GM12878 (cell line): ENCODE measurements at regions not wholly inside any gene's neighbourhood (a gene's known extent, or its start where the extent isn't known, plus 50 kb on each side); places are given as distances from the start of the nearest gene placed in this dataset.

Experiments
- ATAC-seq: fragments of 200-7000 bp; cut with Tn5 transposase; 3 replicates; pipeline ENCODE4 v1.9.1; 2020; ENCODE audit warnings: mild to moderate bottlenecking, moderate library complexity
- BruUV-seq: library from RNA; stranded (reverse); fragments of 400-500 nt; replicated peaks from 2 replicates; lab custom pipeline; 2021; lab: Mats Ljungman, UMichigan
- CTCF ChIA-PET: fragments of 300-600 bp; sonication (Branson Sonifier 250); formaldehyde crosslinking; extraction: SDS; loops from one replicate; lab custom pipeline; 2021; ENCODE audit warnings: inconsistent platforms; lab: Yijun Ruan, JAX
- POLR2A ChIA-PET: fragments of 350-600 bp; formaldehyde crosslinking; extraction: SDS; loops from one replicate; lab custom pipeline; 2021; ENCODE audit warnings: inconsistent platforms; lab: Charles Lee
- RAD21 ChIA-PET: fragments of 300-600 bp; sonication (Branson Sonifier 250); formaldehyde crosslinking; loops from one replicate; lab custom pipeline; 2023; ENCODE audit warnings: antibody characterized with exemption; ENCODE audit not compliant: unreplicated experiment; lab: Charles Lee
- SMC1A ChIA-PET: fragments of 300-600 bp; sonication (Branson Sonifier 250); formaldehyde crosslinking; loops from one replicate; lab custom pipeline; 2023; ENCODE audit not compliant: unreplicated experiment, uncharacterized antibody; lab: Charles Lee
- DNase-seq: peaks from one replicate; pipeline ENCODE4 v3.0.0-alpha.2; 2011; ENCODE audit warnings: low read depth, low spot score
- FAIRE-seq: peaks from 3 replicates; lab custom pipeline; 2011; peaks lifted over from hg19 to GRCh38; lab: Jason Lieb, UNC
- H2AFZ ChIP-seq: 2 replicates; pipeline ENCODE4 v1.6.0; 2011; ENCODE audit warnings: low read depth, low read length, control low read depth; ENCODE audit not compliant: control insufficient read depth
- H3K27ac ChIP-seq: 2 replicates; pipeline ENCODE4 v1.5.1; 2011; ENCODE audit warnings: control low read depth; ENCODE audit not compliant: control insufficient read depth, insufficient read depth
- H3K27me3 ChIP-seq, 2 experiments: replicated peaks in 1 of 2; 2 replicates each; pipeline versions ENCODE4 v1.6.0 to v1.6.1; 2011; ENCODE audit warnings: low read length in 1 of 2; ENCODE audit not compliant: control insufficient read depth in 2 of 2, insufficient read depth in 2 of 2
- H3K36me3 ChIP-seq, 2 experiments: 2 replicates each; pipeline ENCODE4 v1.5.1; 2011; ENCODE audit warnings: low read length in 1 of 2; ENCODE audit not compliant: control insufficient read depth in 2 of 2, insufficient read depth in 2 of 2
- H3K4me1 ChIP-seq: 2 replicates; pipeline ENCODE4 v1.6.1; 2011; ENCODE audit warnings: mild to moderate bottlenecking, low read length, moderate library complexity, mixed read lengths; ENCODE audit not compliant: control insufficient read depth, insufficient read depth
- H3K4me2 ChIP-seq: 2 replicates; pipeline ENCODE4 v1.6.0; 2011; ENCODE audit warnings: control low read depth; ENCODE audit not compliant: control insufficient read depth, insufficient read depth
- H3K4me3 ChIP-seq: fragments of 200-600 bp; sonication (generic); 2 replicates; pipeline ENCODE4 v1.5.1; 2016
- H3K79me2 ChIP-seq: 2 replicates; pipeline ENCODE4 v1.6.0; 2011; ENCODE audit warnings: low read length; ENCODE audit not compliant: control insufficient read depth, insufficient read depth
- H3K9ac ChIP-seq: 2 replicates; pipeline ENCODE4 v1.8.0; 2011; ENCODE audit warnings: low read length, control low read depth, mixed read lengths; ENCODE audit not compliant: control insufficient read depth, insufficient read depth
- H3K9me3 ChIP-seq: replicated peaks from 3 replicates; pipeline ENCODE4 v1.5.1; 2011; ENCODE audit warnings: mild to moderate bottlenecking, low read length; ENCODE audit not compliant: control insufficient read depth, insufficient read depth
- H4K20me1 ChIP-seq: 2 replicates; pipeline ENCODE4 v1.6.0; 2011; ENCODE audit not compliant: control insufficient read depth, insufficient read depth
- BCL11A ChIP-seq: IDR thresholded peaks from 2 replicates; pipeline ENCODE4 v1.6.1; 2011; ENCODE audit warnings: low read depth, low read length
- CBFB ChIP-seq: IDR thresholded peaks from 2 replicates; pipeline ENCODE4 v1.6.1; 2016; ENCODE audit warnings: antibody characterized with exemption, low read depth
- EP300 ChIP-seq, 2 experiments: fragments of 150-350 bp in 1 of 2; IDR thresholded peaks; 2 replicates each; pipeline ENCODE4 v1.6.1; 2011 to 2012; ENCODE audit warnings: low read depth in 2 of 2, low read length in 2 of 2, borderline replicate concordance in 1 of 2, improper control_type of control experiment in 1 of 2, inconsistent platforms in 1 of 2; ENCODE audit not compliant: control insufficient read depth in 1 of 2
- GABPA ChIP-seq: IDR thresholded peaks from 2 replicates; pipeline ENCODE4 v1.6.1; 2014; ENCODE audit warnings: antibody characterized with exemption, low read depth, mild to moderate bottlenecking, inconsistent platforms
- HSF1 ChIP-seq: fragments of 150-350 bp; IDR thresholded peaks from 2 replicates; pipeline ENCODE4 v1.6.1; 2014; ENCODE audit warnings: mild to moderate bottlenecking, low read depth, low read length
- IKZF2 ChIP-seq, 2 experiments: fragments of 450-650 bp; IDR thresholded peaks; 2 replicates each; pipeline ENCODE4 v1.6.1; 2017; ENCODE audit warnings: mild to moderate bottlenecking in 2 of 2, moderate library complexity in 2 of 2
- MEF2A ChIP-seq: IDR thresholded peaks from 2 replicates; pipeline ENCODE4 v1.6.1; 2011; ENCODE audit warnings: low read depth, mild to moderate bottlenecking, low read length, moderate library complexity; ENCODE audit not compliant: insufficient read depth
- MYC ChIP-seq: IDR thresholded peaks from 2 replicates; pipeline ENCODE4 v1.6.1; 2011; ENCODE audit warnings: mild to moderate bottlenecking, low read length, moderate library complexity, inconsistent platforms; ENCODE audit not compliant: insufficient read depth, insufficient replicate concordance, insufficient read length, severe bottlenecking
- PML ChIP-seq: IDR thresholded peaks from 2 replicates; pipeline ENCODE4 v1.6.1; 2012; ENCODE audit warnings: low read length, inconsistent platforms
- RB1 ChIP-seq: fragments of 450-650 bp; formaldehyde crosslinking; IDR thresholded peaks from 2 replicates; pipeline ENCODE4 v1.6.1; 2017; ENCODE audit warnings: mild to moderate bottlenecking, borderline replicate concordance
- RUNX3 ChIP-seq: IDR thresholded peaks from 2 replicates; pipeline ENCODE4 v1.6.1; 2012; ENCODE audit warnings: low read length, inconsistent platforms
- TBL1XR1 ChIP-seq: IDR thresholded peaks from 2 replicates; pipeline ENCODE4 v1.6.1; 2012; ENCODE audit warnings: low read depth, low read length, improper control_type of control experiment
- USF1 ChIP-seq: IDR thresholded peaks from 2 replicates; pipeline ENCODE4 v1.6.1; 2011; ENCODE audit warnings: borderline replicate concordance, low read depth, mild to moderate bottlenecking, moderate library complexity, mixed read lengths, low read length; ENCODE audit not compliant: insufficient read depth; ENCODE audit errors: extremely low read length
- ZNF207 ChIP-seq: fragments of 450-650 bp; IDR thresholded peaks from 2 replicates; pipeline ENCODE4 v1.6.1; 2014; ENCODE audit warnings: antibody characterized with exemption, mild to moderate bottlenecking, borderline replicate concordance
- ZNF217 ChIP-seq: fragments of 450-650 bp; IDR thresholded peaks from 2 replicates; pipeline ENCODE4 v1.6.1; 2017; ENCODE audit warnings: antibody characterized with exemption, mild to moderate bottlenecking
- ZNF24 ChIP-seq: fragments of 450-650 bp; IDR thresholded peaks from 2 replicates; pipeline ENCODE4 v1.6.1; 2017; ENCODE audit warnings: antibody characterized with exemption, mild to moderate bottlenecking
- ZZZ3 ChIP-seq: IDR thresholded peaks from 2 replicates; pipeline ENCODE4 v1.6.1; 2011; ENCODE audit warnings: low read depth; ENCODE audit not compliant: control insufficient read depth, insufficient read length
- WGBS: methylation state at CpG from one replicate; pipeline ENCODE4 v1.1.6; 2016; ENCODE audit warnings: low lambda C conversion rate; ENCODE audit not compliant: insufficient replicate concordance, insufficient coverage; ENCODE audit errors: missing lambda C conversion rate; 5-methylcytosine and 5-hydroxymethylcytosine counted together
- in situ Hi-C: fragments of 300-500 bp; cut with MboI; formaldehyde crosslinking; loops from 9 replicates; pipeline ENCODE4 v1.14.3; 2018; ENCODE audit warnings: mixed read lengths
- intact Hi-C: fragments of 100-400 bp; cut with micrococcal nuclease; formaldehyde crosslinking; loops from one replicate; pipeline ENCODE4 v1.14.2; 2022; ENCODE audit not compliant: unreplicated experiment
- TF ChIP-seq, protein P1 (sequence below): fragments of 450-650 bp; formaldehyde crosslinking; IDR thresholded peaks from 2 replicates; pipeline ENCODE4 v1.4.0; 2020; ENCODE audit warnings: mild to moderate bottlenecking, moderate library complexity

DNA sequence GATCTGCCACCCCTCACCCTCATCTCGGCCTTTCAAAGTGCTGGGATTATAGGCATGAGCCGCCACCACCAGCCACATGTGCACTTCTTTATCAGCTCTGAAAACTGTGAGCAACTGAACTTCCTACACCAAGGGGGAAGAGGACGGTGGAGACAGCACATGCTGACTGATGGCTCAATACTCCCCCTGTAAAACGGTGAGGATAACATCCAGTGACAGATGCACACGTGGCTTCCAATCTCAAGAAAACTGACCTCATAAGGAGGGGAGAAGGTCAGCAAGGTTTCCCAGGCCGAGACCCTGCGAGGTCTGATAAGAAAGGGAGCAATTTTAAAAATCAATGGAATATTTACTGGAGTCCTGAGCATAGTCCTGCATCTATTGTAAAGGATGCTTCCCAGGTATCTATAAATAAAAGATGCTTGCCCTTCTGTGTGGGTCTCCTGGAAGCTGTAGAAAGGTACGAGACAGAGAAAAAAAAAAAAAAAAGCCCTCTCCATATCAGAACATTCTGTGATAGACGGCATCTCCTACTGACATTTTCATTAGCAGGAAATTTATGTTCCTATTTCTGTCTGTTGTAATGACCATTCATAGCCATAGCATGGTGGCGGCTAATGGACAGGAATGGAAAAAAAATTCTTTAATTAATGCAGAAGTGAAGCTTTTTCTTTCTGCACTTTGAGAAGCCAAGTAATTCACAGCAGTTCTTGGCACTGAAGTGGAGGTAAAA is 385.1 kb downstream of the ZNF536 start:
- Histone ChIP-seq H3K79me2 (no peaks in the 10 kb centered on the region), H3K27me3 (no peaks in the 10 kb centered on the region), H3K4me3 (no peak overlapping the region), H3K9ac (no peak overlapping the region), H4K20me1 (no peaks in the 10 kb centered on the region), H3K9me3 (no peaks in the 10 kb centered on the region), H3K27ac (no peak overlapping the region), H3K36me3 (no peaks in the 10 kb centered on the region), H2AFZ (no peak overlapping the region), H3K4me1 (no peaks in the 10 kb centered on the region), H3K4me2 (no peak overlapping the region)
- 1% methylated on average over 10 of the region's 10 CpGs for WGBS
- no peak for ATAC-seq
- DNase-seq = no peak
- no TSS peak for BruUV-seq
- intact Hi-C loops (no loop called here), in situ Hi-C loops (no loop called here)
- ChIA-PET CTCF (no interaction called here), POLR2A (no interaction called here), RAD21 (no interaction called here), SMC1A (interaction anchor here (0.6 kb wide), 1 partner anchor 1011 kb away, joined by 4 read pairs; no protein-coding TSS in a partner anchor)
- TF ChIP-seq CBFB (no peak), HSF1 (no peak), MEF2A (no peak), TBL1XR1 (no peak), EP300 (IDR thresholded peaks at IDR 0.05; ENCODE audit: borderline replicate concordance in 1 of 2, control insufficient read depth in 1 of 2, low read depth in 2 of 2, low read length in 2 of 2) (no peak), MYC (no peak), ZNF207 (no peak), IKZF2 (IDR thresholded peaks at IDR 0.05) (no peak), RUNX3 (no peak), PML (no peak), GABPA (no peak), USF1 (no peak), ZNF24 (no peak), BCL11A (no peak), ZZZ3 (no peak), ZNF217 (no peak), RB1 (no peak)
- TF ChIP-seq, protein P1, sequence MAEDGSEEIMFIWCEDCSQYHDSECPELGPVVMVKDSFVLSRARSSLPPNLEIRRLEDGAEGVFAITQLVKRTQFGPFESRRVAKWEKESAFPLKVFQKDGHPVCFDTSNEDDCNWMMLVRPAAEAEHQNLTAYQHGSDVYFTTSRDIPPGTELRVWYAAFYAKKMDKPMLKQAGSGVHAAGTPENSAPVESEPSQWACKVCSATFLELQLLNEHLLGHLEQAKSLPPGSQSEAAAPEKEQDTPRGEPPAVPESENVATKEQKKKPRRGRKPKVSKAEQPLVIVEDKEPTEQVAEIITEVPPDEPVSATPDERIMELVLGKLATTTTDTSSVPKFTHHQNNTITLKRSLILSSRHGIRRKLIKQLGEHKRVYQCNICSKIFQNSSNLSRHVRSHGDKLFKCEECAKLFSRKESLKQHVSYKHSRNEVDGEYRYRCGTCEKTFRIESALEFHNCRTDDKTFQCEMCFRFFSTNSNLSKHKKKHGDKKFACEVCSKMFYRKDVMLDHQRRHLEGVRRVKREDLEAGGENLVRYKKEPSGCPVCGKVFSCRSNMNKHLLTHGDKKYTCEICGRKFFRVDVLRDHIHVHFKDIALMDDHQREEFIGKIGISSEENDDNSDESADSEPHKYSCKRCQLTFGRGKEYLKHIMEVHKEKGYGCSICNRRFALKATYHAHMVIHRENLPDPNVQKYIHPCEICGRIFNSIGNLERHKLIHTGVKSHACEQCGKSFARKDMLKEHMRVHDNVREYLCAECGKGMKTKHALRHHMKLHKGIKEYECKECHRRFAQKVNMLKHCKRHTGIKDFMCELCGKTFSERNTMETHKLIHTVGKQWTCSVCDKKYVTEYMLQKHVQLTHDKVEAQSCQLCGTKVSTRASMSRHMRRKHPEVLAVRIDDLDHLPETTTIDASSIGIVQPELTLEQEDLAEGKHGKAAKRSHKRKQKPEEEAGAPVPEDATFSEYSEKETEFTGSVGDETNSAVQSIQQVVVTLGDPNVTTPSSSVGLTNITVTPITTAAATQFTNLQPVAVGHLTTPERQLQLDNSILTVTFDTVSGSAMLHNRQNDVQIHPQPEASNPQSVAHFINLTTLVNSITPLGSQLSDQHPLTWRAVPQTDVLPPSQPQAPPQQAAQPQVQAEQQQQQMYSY (CRISPR knock-in tag) = no peak
- no peak for FAIRE-seq
